Neural cell (in vitro differentiated cells): ENCODE measurements at regions not wholly inside any gene's neighbourhood (a gene's known extent, or its start where the extent isn't known, plus 50 kb on each side); places are given as distances from the start of the nearest gene placed in this dataset.

Experiments used
- H2AFZ ChIP-seq: fragments of 200-600, 300-800 bp; sonication (generic), shearing (Covaris generic); 2 replicates; pipeline ENCODE4 v1.6.0; 2014; ENCODE audit warnings: low read depth, mild to moderate bottlenecking, antibody characterized with exemption, low read length, moderate library complexity
- H3F3A ChIP-seq: fragments of 200-600 bp; shearing (Covaris generic); 2 replicates; pipeline ENCODE4 v1.6.1; 2016; ENCODE audit warnings: mild to moderate bottlenecking, moderate library complexity, mixed read lengths, antibody characterized with exemption, low read length; ENCODE audit not compliant: insufficient read depth, poor library complexity, severe bottlenecking
- H3K27ac ChIP-seq: fragments of 200-600, 300-800 bp; sonication (generic), shearing (Covaris generic); 2 replicates; pipeline ENCODE4 v1.5.1; 2014; ENCODE audit warnings: mild to moderate bottlenecking, low read length, moderate library complexity
- H3K27me3 ChIP-seq: fragments of 300-800, 200-600 bp; sonication (generic), shearing (Covaris generic); 2 replicates; pipeline ENCODE4 v1.6.0; 2014; ENCODE audit warnings: mild to moderate bottlenecking, low read depth, low read length, moderate library complexity; ENCODE audit not compliant: insufficient read depth
- H3K36me3 ChIP-seq: fragments of 300-800, 200-600 bp; sonication (generic), shearing (Covaris generic); 2 replicates; pipeline ENCODE4 v1.5.1; 2014; ENCODE audit warnings: mild to moderate bottlenecking, antibody characterized with exemption, low read length, moderate library complexity; ENCODE audit not compliant: insufficient read depth
- H3K4me2 ChIP-seq: fragments of 300-800, 200-600 bp; sonication (generic), shearing (Covaris generic); 2 replicates; pipeline ENCODE4 v1.6.0; 2014; ENCODE audit warnings: mild to moderate bottlenecking, low read length
- H3K4me3 ChIP-seq: fragments of 300-800, 200-600 bp; sonication (generic), shearing (Covaris generic); 2 replicates; pipeline ENCODE4 v1.5.1; 2014; ENCODE audit warnings: mild to moderate bottlenecking, low read length, moderate library complexity
- H3K79me2 ChIP-seq: fragments of 200-600 bp; shearing (Covaris generic); replicated peaks from 2 replicates; pipeline ENCODE4 v1.6.0; 2014; ENCODE audit warnings: mild to moderate bottlenecking, low read length, moderate library complexity; ENCODE audit not compliant: insufficient read depth
- H3K9ac ChIP-seq: fragments of 300-800, 200-600 bp; sonication (generic), shearing (Covaris generic); 2 replicates; pipeline ENCODE4 v1.6.1; 2016; ENCODE audit warnings: mild to moderate bottlenecking, low read length, mixed read lengths
- H3K9me2 ChIP-seq: fragments of 200-600 bp; shearing (Covaris generic); 2 replicates; pipeline ENCODE4 v1.6.1; 2016; ENCODE audit warnings: mild to moderate bottlenecking, low read length, mixed read lengths; ENCODE audit not compliant: insufficient read depth
- H3K9me3 ChIP-seq: fragments of 200-600, 300-800 bp; sonication (generic), shearing (Covaris generic); 2 replicates; pipeline ENCODE4 v1.6.1; 2016; ENCODE audit warnings: mild to moderate bottlenecking, mixed run types, low read length, moderate library complexity, mixed read lengths
- H4K20me1 ChIP-seq: fragments of 200-600 bp; shearing (Covaris generic); 2 replicates; pipeline ENCODE4 v1.6.1; 2016; ENCODE audit warnings: mild to moderate bottlenecking, mixed run types; ENCODE audit not compliant: insufficient read depth
- CTCF ChIP-seq: fragments of 450-650 bp; IDR thresholded peaks from 2 replicates; pipeline ENCODE4 v1.5.1; 2014; ENCODE audit warnings: antibody characterized with exemption, mild to moderate bottlenecking, moderate library complexity; ENCODE audit not compliant: poor library complexity, severe bottlenecking
- EP300 ChIP-seq: fragments of 450-650 bp; conservative IDR thresholded peaks from 2 replicates; pipeline ENCODE4 v1.6.1; 2014; ENCODE audit warnings: antibody characterized with exemption, mild to moderate bottlenecking, moderate library complexity; ENCODE audit not compliant: poor library complexity, severe bottlenecking
- EZH2 ChIP-seq: fragments of 200-600, 300-800 bp; shearing (Covaris generic), sonication (generic); IDR thresholded peaks from 2 replicates; pipeline ENCODE4 v1.6.1; 2014; ENCODE audit warnings: antibody characterized with exemption, low read length, borderline replicate concordance, mild to moderate bottlenecking; ENCODE audit not compliant: insufficient read depth, poor library complexity, severe bottlenecking
- MXI1 ChIP-seq: fragments of 450-650 bp; conservative IDR thresholded peaks from 2 replicates; pipeline ENCODE4 v1.6.1; 2014; ENCODE audit warnings: antibody characterized with exemption, mild to moderate bottlenecking; ENCODE audit not compliant: poor library complexity, severe bottlenecking
- POLR2AphosphoS5 ChIP-seq: IDR thresholded peaks from 2 replicates; pipeline ENCODE4 v1.6.1; 2012
- RAD21 ChIP-seq: fragments of 450-650 bp; conservative IDR thresholded peaks from 2 replicates; pipeline ENCODE4 v1.6.1; 2014; ENCODE audit warnings: antibody characterized with exemption, mild to moderate bottlenecking, moderate library complexity
- REST ChIP-seq: IDR thresholded peaks from 2 replicates; pipeline ENCODE4 v1.6.1; 2012; ENCODE audit warnings: borderline replicate concordance
- SMC3 ChIP-seq: fragments of 450-650 bp; conservative IDR thresholded peaks from 2 replicates; pipeline ENCODE4 v1.6.1; 2014; ENCODE audit warnings: antibody characterized with exemption, mild to moderate bottlenecking, moderate library complexity; ENCODE audit not compliant: poor library complexity
- TAF1 ChIP-seq: IDR thresholded peaks from 2 replicates; pipeline ENCODE4 v1.6.1; 2012; ENCODE audit warnings: low read depth

GRCh38 chr16:13300066-13300840 is 398.9 kb downstream of the SHISA9 start:
- H3K4me3 ChIP-seq = no peak overlapping the region
- H3K36me3 ChIP-seq = no peaks in the 10 kb centered on the region
- no peaks in the 10 kb centered on the region for H3K9me2 ChIP-seq
- H4K20me1 ChIP-seq = no peaks in the 10 kb centered on the region
- no peak overlapping the region for H3K27ac ChIP-seq
- H3K9me3 ChIP-seq = no peaks in the 10 kb centered on the region
- H3K27me3 ChIP-seq = no peaks in the 10 kb centered on the region
- H2AFZ ChIP-seq = no peak overlapping the region
- H3K4me2 ChIP-seq = no peak overlapping the region
- H3K9ac ChIP-seq = no peak overlapping the region
- TF ChIP-seq RAD21 = no peak
- TF ChIP-seq SMC3 = no peak
- no peak for TF ChIP-seq TAF1
- TF ChIP-seq CTCF = no peak
- TF ChIP-seq POLR2AphosphoS5 = no peak
- no peak for TF ChIP-seq MXI1
- no peak for TF ChIP-seq EZH2
- no peak for TF ChIP-seq EP300
- TF ChIP-seq REST = no peak
- no peaks in the 10 kb centered on the region for H3F3A ChIP-seq
- no peaks in the 10 kb centered on the region for H3K79me2 ChIP-seq

GRCh38 chr16:13305019-13305755 is 403.8 kb downstream of the SHISA9 start:
- no peaks in the 10 kb centered on the region for H3F3A ChIP-seq
- TF ChIP-seq POLR2AphosphoS5 (no peak), MXI1 (no peak), EZH2 (no peak), CTCF (no peak), SMC3 (no peak), RAD21 (no peak), TAF1 (no peak), REST (no peak), EP300 (no peak)
- no peaks in the 10 kb centered on the region for H3K36me3 ChIP-seq
- no peaks in the 10 kb centered on the region for H4K20me1 ChIP-seq
- no peak overlapping the region for H3K4me3 ChIP-seq
- H3K9me3 ChIP-seq = no peaks in the 10 kb centered on the region
- H2AFZ ChIP-seq = no peak overlapping the region
- H3K27me3 ChIP-seq = no peaks in the 10 kb centered on the region
- H3K27ac ChIP-seq = no peak overlapping the region
- no peak overlapping the region for H3K4me2 ChIP-seq
- H3K9ac ChIP-seq = no peak overlapping the region
- no peaks in the 10 kb centered on the region for H3K79me2 ChIP-seq
- H3K9me2 ChIP-seq = no peaks in the 10 kb centered on the region
